ENCODE measurements at regions not wholly inside any gene's neighbourhood (a gene's known extent, or its start where the extent isn't known, plus 50 kb on each side); places are given as distances from the start of the nearest gene placed in this dataset.

- no peak for DNase-seq
These were observed 53.3 kb upstream of the TOP3B start for GRCh38 chr22:22035771-22036314.

- DNase-seq: no peak
These were observed 52.6 kb upstream of the TOP3B start for GRCh38 chr22:22035203-22035602.

- no peak for DNase-seq
These were observed 52.0 kb upstream of the TOP3B start for GRCh38 chr22:22034469-22035132.

GRCh38 chr22:22033803-22034468 lies 51.3 kb upstream of the TOP3B start:
- peak; percentile 28 for DNase-seq

GRCh38 chr22:22032906-22033802 lies 50.6 kb upstream of the TOP3B start:
- no peak for DNase-seq

GRCh38 chr22:22032099-22032905 lies 49.7 kb upstream of the TOP3B start:
- no peak for DNase-seq
